Left lung (tissue), 4 donors: ENCODE measurements at regions not wholly inside any gene's neighbourhood (a gene's known extent, or its start where the extent isn't known, plus 50 kb on each side); places are given as distances from the start of the nearest gene placed in this dataset.

Experiments
- ATAC-seq: fragments of 200-7000 bp; cut with Tn5 transposase; one replicate; pipeline ENCODE4 v1.9.1; 2020; ENCODE audit warnings: moderate library complexity
- DNase-seq, 4 donors: peaks; one replicate each; pipeline ENCODE4 v3.0.0-alpha.2; 2013 to 2020
- H3K27ac ChIP-seq, 2 donors: fragments of 200-600 bp; sonication (generic) in 1 of 2; one replicate each; pipeline versions ENCODE4 v1.5.0 to v1.8.0; 2020 to 2021
- H3K27me3 ChIP-seq, 2 donors: fragments of 200-600 bp; sonication (generic) in 1 of 2; one replicate each; pipeline versions ENCODE4 v1.5.0 to v1.8.0; 2020 to 2021
- H3K36me3 ChIP-seq, 2 donors: fragments of 200-600 bp; sonication (generic) in 1 of 2; one replicate each; pipeline versions ENCODE4 v1.5.0 to v1.8.0; 2020 to 2021
- H3K4me1 ChIP-seq, 2 donors: fragments of 200-600 bp; one replicate each; pipeline ENCODE4 v1.8.0; 2021
- H3K4me3 ChIP-seq, 2 donors: fragments of 200-600 bp; sonication (generic) in 1 of 2; one replicate each; pipeline versions ENCODE4 v1.5.0 to v1.8.0; 2020 to 2021; ENCODE audit warnings: mild to moderate bottlenecking in 1 of 2
- H3K9me3 ChIP-seq, 2 donors: fragments of 200-600 bp; sonication (generic) in 1 of 2; one replicate each; pipeline versions ENCODE4 v1.5.0 to v1.8.0; 2020 to 2021
- intact Hi-C, 2 donors: fragments of 100-400 bp; cut with DNase I; formaldehyde crosslinking; loops; one replicate each; pipeline versions ENCODE4 v1.11.2 to v1.14.2; 2022
- TF ChIP-seq, protein P1 (sequence below), 2 donors: fragments of 200-600 bp; sonication (generic) in 1 of 2; IDR thresholded peaks; one replicate each; pipeline versions ENCODE4 v1.5.0 to v1.8.0; 2021; ENCODE audit warnings: antibody characterized with exemption in 2 of 2
- donor health status: DM: no; HTN: yes; CAD: no.
- donor health status: DM: no; HTN: no; CAD: no.

- Histone ChIP-seq H3K36me3 (no peaks in the 10 kb centered on the region), H3K9me3 (peaks cover 0 to 5% of the 10 kb centered on the region in 2 donors), H3K27ac (no peak overlapping the region), H3K4me1 (no peaks in the 10 kb centered on the region), H3K4me3 (no peak overlapping the region), H3K27me3 (no peaks in the 10 kb centered on the region)
- TF ChIP-seq, protein P1, sequence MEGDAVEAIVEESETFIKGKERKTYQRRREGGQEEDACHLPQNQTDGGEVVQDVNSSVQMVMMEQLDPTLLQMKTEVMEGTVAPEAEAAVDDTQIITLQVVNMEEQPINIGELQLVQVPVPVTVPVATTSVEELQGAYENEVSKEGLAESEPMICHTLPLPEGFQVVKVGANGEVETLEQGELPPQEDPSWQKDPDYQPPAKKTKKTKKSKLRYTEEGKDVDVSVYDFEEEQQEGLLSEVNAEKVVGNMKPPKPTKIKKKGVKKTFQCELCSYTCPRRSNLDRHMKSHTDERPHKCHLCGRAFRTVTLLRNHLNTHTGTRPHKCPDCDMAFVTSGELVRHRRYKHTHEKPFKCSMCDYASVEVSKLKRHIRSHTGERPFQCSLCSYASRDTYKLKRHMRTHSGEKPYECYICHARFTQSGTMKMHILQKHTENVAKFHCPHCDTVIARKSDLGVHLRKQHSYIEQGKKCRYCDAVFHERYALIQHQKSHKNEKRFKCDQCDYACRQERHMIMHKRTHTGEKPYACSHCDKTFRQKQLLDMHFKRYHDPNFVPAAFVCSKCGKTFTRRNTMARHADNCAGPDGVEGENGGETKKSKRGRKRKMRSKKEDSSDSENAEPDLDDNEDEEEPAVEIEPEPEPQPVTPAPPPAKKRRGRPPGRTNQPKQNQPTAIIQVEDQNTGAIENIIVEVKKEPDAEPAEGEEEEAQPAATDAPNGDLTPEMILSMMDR (IDR thresholded peaks at IDR 0.05): no peak
- ATAC-seq: no peak
- intact Hi-C loops: no loop called here
- no peak for DNase-seq
These were observed 205.3 kb upstream of the DACH1 start for GRCh38 chr13:72072261-72072660.

DNA sequence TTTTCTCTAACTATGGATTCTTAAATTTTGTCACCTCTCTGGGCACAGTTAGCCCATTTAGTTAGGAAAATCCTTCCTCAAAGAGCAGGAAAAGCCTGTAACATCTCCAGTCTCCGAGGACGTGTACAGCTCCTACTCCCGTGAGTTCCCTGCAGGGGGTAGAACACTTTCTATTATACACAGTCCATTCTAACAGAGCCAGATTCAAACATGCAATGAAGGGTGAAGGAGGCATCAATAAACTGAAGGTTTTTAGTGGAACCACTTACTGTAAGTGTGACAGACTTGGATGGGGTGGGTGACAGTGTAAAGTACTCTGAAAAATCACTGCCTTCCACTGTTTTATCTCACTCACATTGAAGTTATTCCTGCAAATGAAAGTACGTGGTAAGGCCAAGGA is 204.7 kb upstream of the DACH1 start:
- no peak overlapping the region for H3K27ac ChIP-seq
- TF ChIP-seq, protein P1 (IDR thresholded peaks at IDR 0.05): no peak
- no peaks in the 10 kb centered on the region for H3K36me3 ChIP-seq
- no peak overlapping the region for H3K4me3 ChIP-seq
- ATAC-seq (no peak), DNase-seq (no peak)
- no peaks in the 10 kb centered on the region for H3K4me1 ChIP-seq
- intact Hi-C loops: no loop called here
- H3K9me3 ChIP-seq: peaks cover 0 to 9% of the 10 kb centered on the region in 2 donors
- H3K27me3 ChIP-seq: no peaks in the 10 kb centered on the region

GRCh38 chr13:72062566-72062965 is 195.6 kb upstream of the DACH1 start:
- no peak for DNase-seq
- H3K36me3 ChIP-seq: no peaks in the 10 kb centered on the region
- H3K4me1 ChIP-seq: no peaks in the 10 kb centered on the region
- H3K27ac ChIP-seq: no peak overlapping the region
- H3K9me3 ChIP-seq: peaks cover 0 to 30% of the 10 kb centered on the region in 2 donors
- TF ChIP-seq, protein P1 (IDR thresholded peaks at IDR 0.05): no peak
- H3K27me3 ChIP-seq: no peaks in the 10 kb centered on the region
- intact Hi-C loops: no loop called here
- ATAC-seq: no peak
- H3K4me3 ChIP-seq: no peak overlapping the region

DNA sequence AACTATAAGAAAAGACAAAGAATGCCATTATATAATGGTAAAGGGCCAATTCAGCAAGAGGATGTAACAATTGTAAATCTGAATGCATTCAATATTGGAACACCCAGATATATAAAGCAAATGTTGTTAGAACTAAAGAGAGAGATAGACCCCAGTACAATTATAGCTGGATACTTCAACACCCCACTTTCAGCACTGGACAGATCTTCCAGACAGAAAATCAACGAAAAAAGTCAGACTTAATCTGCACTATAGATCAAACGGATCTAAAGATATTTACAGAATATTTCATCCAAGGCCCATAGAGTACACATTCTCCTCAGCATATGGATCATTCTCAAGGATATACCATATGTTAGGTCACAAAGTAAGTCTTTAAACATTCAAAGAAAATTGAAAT is 194.6 kb upstream of the DACH1 start:
- Histone ChIP-seq H3K27ac (no peak overlapping the region), H3K4me3 (no peak overlapping the region), H3K27me3 (no peaks in the 10 kb centered on the region), H3K9me3 (peaks cover 0 to 26% of the 10 kb centered on the region in 2 donors), H3K36me3 (no peaks in the 10 kb centered on the region), H3K4me1 (no peaks in the 10 kb centered on the region)
- TF ChIP-seq, protein P1 (IDR thresholded peaks at IDR 0.05): no peak
- no peak for ATAC-seq
- intact Hi-C loops: no loop called here
- no peak for DNase-seq

DNA sequence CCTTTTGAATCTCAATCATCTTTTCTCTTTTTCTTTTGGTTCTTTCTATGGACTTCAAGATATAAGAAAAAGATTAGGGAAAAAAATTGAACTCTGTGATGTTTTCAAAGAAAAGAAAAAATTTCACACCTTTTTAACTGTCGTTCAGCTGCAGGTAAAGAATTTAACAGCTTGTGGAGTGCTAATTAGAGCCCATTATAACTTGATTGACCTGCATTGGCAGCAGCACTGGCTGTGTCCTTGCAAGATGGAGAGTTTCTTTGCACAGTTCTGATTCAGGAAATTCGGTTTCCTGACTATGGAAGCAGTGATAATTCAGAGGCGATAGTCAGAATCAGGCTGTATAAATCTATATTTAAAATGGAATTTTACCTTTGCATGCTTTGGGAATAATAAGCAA is 183.2 kb upstream of the DACH1 start:
- DNase-seq (no peak), ATAC-seq (no peak)
- TF ChIP-seq, protein P1 (IDR thresholded peaks at IDR 0.05): no peak
- no peaks in the 10 kb centered on the region for H3K4me1 ChIP-seq
- no peak overlapping the region for H3K4me3 ChIP-seq
- H3K27me3 ChIP-seq: no peaks in the 10 kb centered on the region
- H3K27ac ChIP-seq: no peak overlapping the region
- H3K36me3 ChIP-seq: no peaks in the 10 kb centered on the region
- intact Hi-C loops: no loop called here
- peaks cover 0 to 17% of the 10 kb centered on the region in 2 donors for H3K9me3 ChIP-seq
